Liver (tissue), 8 donors: ENCODE measurements at regions not wholly inside any gene's neighbourhood (a gene's known extent, or its start where the extent isn't known, plus 50 kb on each side); places are given as distances from the start of the nearest gene placed in this dataset.

Experiments used
- DNase-seq: peaks from one replicate; pipeline ENCODE4 v3.0.0-alpha.2; 2017; ENCODE audit warnings: low spot score
- H3K27ac ChIP-seq, 2 donors: one replicate each; pipeline ENCODE4 v1.7.0; 2013; ENCODE audit warnings: inconsistent platforms in 2 of 2, low read length in 2 of 2, control low read depth in 1 of 2, low read depth in 1 of 2, mild to moderate bottlenecking in 1 of 2
- H3K27me3 ChIP-seq, 4 donors: one replicate each; pipeline versions ENCODE4 v1.6.1 to v1.7.0; 2013; ENCODE audit warnings: low read length in 3 of 4, inconsistent platforms in 1 of 4, mild to moderate bottlenecking in 1 of 4, moderate library complexity in 1 of 4; ENCODE audit not compliant: control insufficient read depth in 4 of 4, insufficient read depth in 4 of 4
- H3K36me3 ChIP-seq, 4 donors: one replicate each; pipeline versions ENCODE4 v1.6.1 to v1.7.0; 2013; ENCODE audit warnings: low read length in 3 of 4, mild to moderate bottlenecking in 3 of 4, low read depth in 1 of 4, moderate library complexity in 1 of 4; ENCODE audit not compliant: control insufficient read depth in 4 of 4, insufficient read depth in 3 of 4
- H3K4me1 ChIP-seq, 4 donors: one replicate each; pipeline versions ENCODE4 v1.6.1 to v1.7.0; 2013; ENCODE audit warnings: low read length in 3 of 4, mild to moderate bottlenecking in 3 of 4, moderate library complexity in 1 of 4; ENCODE audit not compliant: control insufficient read depth in 4 of 4, insufficient read depth in 4 of 4
- H3K4me3 ChIP-seq, 3 donors: one replicate each; pipeline versions ENCODE4 v1.6.1 to v1.7.0; 2013; ENCODE audit warnings: low read length in 3 of 3, control low read depth in 1 of 3, low read depth in 1 of 3, mild to moderate bottlenecking in 1 of 3
- H3K9ac ChIP-seq, 2 donors: one replicate each; pipeline ENCODE4 v1.7.0; 2013; ENCODE audit warnings: low read length in 2 of 2, mild to moderate bottlenecking in 2 of 2, moderate library complexity in 2 of 2, control low read depth in 1 of 2, low read depth in 1 of 2
- H3K9me3 ChIP-seq, 4 donors: one replicate each; pipeline versions ENCODE4 v1.6.1 to v1.7.0; 2013; ENCODE audit warnings: low read length in 3 of 4; ENCODE audit not compliant: control insufficient read depth in 4 of 4
- EGR1 ChIP-seq, 2 donors: IDR thresholded peaks; 2 replicates each; pipeline ENCODE4 v1.6.1; 2016 to 2018; ENCODE audit warnings: antibody characterized with exemption in 2 of 2, low read depth in 2 of 2
- FOXA2 ChIP-seq: IDR thresholded peaks from 2 replicates; pipeline ENCODE4 v1.6.1; 2016; ENCODE audit warnings: antibody characterized with exemption
- GABPA ChIP-seq, 2 donors: IDR thresholded peaks in 1 of 2; conservative IDR thresholded peaks in 1 of 2; 2 replicates each; pipeline ENCODE4 v1.6.1; 2016; ENCODE audit warnings: antibody characterized with exemption in 2 of 2, mild to moderate bottlenecking in 1 of 2, moderate library complexity in 1 of 2
- HNF4A ChIP-seq, 2 donors: conservative IDR thresholded peaks; 2 replicates each; pipeline ENCODE4 v1.6.1; 2016; ENCODE audit warnings: antibody characterized with exemption in 2 of 2, mild to moderate bottlenecking in 2 of 2
- HNF4G ChIP-seq: IDR thresholded peaks from 2 replicates; pipeline ENCODE4 v1.6.1; 2016; ENCODE audit warnings: antibody characterized with exemption
- JUND ChIP-seq, 2 donors: IDR thresholded peaks; 2 replicates each; pipeline ENCODE4 v1.6.1; 2016; ENCODE audit warnings: antibody characterized with exemption in 2 of 2
- NR2F2 ChIP-seq: IDR thresholded peaks from 2 replicates; pipeline ENCODE4 v1.6.1; 2016; ENCODE audit warnings: antibody characterized with exemption
- RAD21 ChIP-seq, 2 donors: IDR thresholded peaks; 2 replicates each; pipeline ENCODE4 v1.6.1; 2016; ENCODE audit warnings: antibody characterized with exemption in 2 of 2, mild to moderate bottlenecking in 2 of 2
- RXRA ChIP-seq, 2 donors: IDR thresholded peaks; 2 replicates each; pipeline ENCODE4 v1.6.1; 2017 to 2018; ENCODE audit warnings: antibody characterized with exemption in 2 of 2, mild to moderate bottlenecking in 1 of 2
- SP1 ChIP-seq: IDR thresholded peaks from 2 replicates; pipeline ENCODE4 v1.6.1; 2018; ENCODE audit warnings: antibody characterized with exemption, mild to moderate bottlenecking
- TAF1 ChIP-seq: conservative IDR thresholded peaks from 2 replicates; pipeline ENCODE4 v1.6.1; 2016; ENCODE audit warnings: antibody characterized with exemption, mild to moderate bottlenecking
- YY1 ChIP-seq: IDR thresholded peaks from 2 replicates; pipeline ENCODE4 v1.6.1; 2016; ENCODE audit warnings: antibody characterized with exemption, mild to moderate bottlenecking
- WGBS: extraction: QIAGEN DNeasy Blood & Tissue Kit; methylation state at CpG from one replicate; pipeline ENCODE4 v1.1.7; 2013; 5-methylcytosine and 5-hydroxymethylcytosine counted together
- TF ChIP-seq, protein P1 (sequence below): IDR thresholded peaks from 2 replicates; pipeline ENCODE4 v1.6.1; 2016; ENCODE audit warnings: antibody characterized with exemption
- TF ChIP-seq, protein P2 (sequence below): fragments of 150-350 bp; IDR thresholded peaks from 2 replicates; pipeline ENCODE4 v1.5.1; 2017; ENCODE audit warnings: improper control_type of control experiment, low read depth, low read length; ENCODE audit not compliant: missing input control
- TF ChIP-seq, protein P3 (sequence below): IDR thresholded peaks from 2 replicates; pipeline ENCODE4 v1.6.1; 2016; ENCODE audit warnings: antibody characterized with exemption
- TF ChIP-seq, protein P4 (sequence below): IDR thresholded peaks from 2 replicates; pipeline ENCODE4 v1.6.1; 2016; ENCODE audit warnings: antibody characterized with exemption
- TF ChIP-seq, protein P5 (sequence below): IDR thresholded peaks from 2 replicates; pipeline ENCODE4 v1.6.1; 2016; ENCODE audit warnings: antibody characterized with exemption, mild to moderate bottlenecking
- donor health status: healthy.
- donor health status: healthy.
- donor health status: healthy.
- donor health status: healthy.
- donor health status: healthy.

DNA sequence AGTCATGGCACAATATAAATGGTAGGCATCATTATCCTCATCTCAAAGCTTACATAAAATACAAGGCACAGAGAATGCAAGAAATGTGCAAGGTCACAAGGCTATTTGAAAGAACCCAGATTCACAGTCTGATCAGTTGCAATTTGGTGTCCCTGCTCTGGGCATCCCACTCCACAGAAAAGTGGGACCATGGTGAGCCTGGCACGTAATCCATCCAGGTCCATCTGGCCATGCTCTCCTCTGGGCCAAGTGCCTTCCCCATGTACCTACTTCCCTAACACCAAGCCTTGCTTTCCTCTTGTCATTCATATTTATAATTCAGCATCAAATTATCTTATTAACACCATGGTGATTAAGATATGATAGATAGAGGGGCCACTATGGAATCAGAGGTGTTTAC, 390.0 kb downstream of the CDH11 start:
- H3K36me3 ChIP-seq, result no peaks in the 10 kb centered on the region

DNA sequence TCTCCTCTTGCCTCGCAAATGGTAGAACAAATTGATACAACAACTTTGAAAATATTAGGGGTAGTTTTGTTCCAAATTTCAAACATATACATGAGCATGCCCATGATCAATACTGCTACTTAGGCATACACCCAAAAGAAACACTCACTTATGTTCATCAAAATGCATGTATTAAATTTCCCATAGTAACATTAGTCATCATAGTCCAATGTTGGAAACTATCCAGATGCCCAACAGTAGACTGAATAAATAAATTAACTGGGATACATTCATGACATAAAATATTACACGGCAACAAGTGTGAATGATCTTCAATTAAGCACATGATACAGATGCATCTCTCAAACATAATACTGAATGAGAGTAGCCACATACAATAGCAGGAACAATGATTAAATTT, 391.6 kb downstream of the CDH11 start:
- Histone ChIP-seq H3K27me3 (no peaks in the 10 kb centered on the region), H3K4me3 (no peak overlapping the region), H3K27ac (no peak overlapping the region), H3K36me3 (no peaks in the 10 kb centered on the region), H3K4me1 (no peaks in the 10 kb centered on the region), H3K9ac (no peak overlapping the region), H3K9me3 (no peaks in the 10 kb centered on the region)
- DNase-seq, result no peak
- TF ChIP-seq GABPA (IDR thresholded peaks at IDR 0.05 in 1 of 2, conservative IDR thresholded peaks at IDR 0.05 in 1 of 2) (no peak), TAF1 (no peak), YY1 (no peak), HNF4A (conservative IDR thresholded peaks at IDR 0.05) (no peak), RXRA (IDR thresholded peaks at IDR 0.05) (no peak), SP1 (no peak), RAD21 (IDR thresholded peaks at IDR 0.05) (no peak), HNF4G (no peak), EGR1 (IDR thresholded peaks at IDR 0.05; ENCODE audit: low read depth in 2 of 2) (no peak), FOXA2 (no peak), NR2F2 (no peak)
- TF ChIP-seq, protein P1, sequence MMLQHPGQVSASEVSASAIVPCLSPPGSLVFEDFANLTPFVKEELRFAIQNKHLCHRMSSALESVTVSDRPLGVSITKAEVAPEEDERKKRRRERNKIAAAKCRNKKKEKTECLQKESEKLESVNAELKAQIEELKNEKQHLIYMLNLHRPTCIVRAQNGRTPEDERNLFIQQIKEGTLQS, result no peak
- TF ChIP-seq, protein P2, sequence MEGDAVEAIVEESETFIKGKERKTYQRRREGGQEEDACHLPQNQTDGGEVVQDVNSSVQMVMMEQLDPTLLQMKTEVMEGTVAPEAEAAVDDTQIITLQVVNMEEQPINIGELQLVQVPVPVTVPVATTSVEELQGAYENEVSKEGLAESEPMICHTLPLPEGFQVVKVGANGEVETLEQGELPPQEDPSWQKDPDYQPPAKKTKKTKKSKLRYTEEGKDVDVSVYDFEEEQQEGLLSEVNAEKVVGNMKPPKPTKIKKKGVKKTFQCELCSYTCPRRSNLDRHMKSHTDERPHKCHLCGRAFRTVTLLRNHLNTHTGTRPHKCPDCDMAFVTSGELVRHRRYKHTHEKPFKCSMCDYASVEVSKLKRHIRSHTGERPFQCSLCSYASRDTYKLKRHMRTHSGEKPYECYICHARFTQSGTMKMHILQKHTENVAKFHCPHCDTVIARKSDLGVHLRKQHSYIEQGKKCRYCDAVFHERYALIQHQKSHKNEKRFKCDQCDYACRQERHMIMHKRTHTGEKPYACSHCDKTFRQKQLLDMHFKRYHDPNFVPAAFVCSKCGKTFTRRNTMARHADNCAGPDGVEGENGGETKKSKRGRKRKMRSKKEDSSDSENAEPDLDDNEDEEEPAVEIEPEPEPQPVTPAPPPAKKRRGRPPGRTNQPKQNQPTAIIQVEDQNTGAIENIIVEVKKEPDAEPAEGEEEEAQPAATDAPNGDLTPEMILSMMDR, result no peak
- TF ChIP-seq, protein P3, sequence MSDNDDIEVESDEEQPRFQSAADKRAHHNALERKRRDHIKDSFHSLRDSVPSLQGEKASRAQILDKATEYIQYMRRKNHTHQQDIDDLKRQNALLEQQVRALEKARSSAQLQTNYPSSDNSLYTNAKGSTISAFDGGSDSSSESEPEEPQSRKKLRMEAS, result no peak
- TF ChIP-seq, protein P4, sequence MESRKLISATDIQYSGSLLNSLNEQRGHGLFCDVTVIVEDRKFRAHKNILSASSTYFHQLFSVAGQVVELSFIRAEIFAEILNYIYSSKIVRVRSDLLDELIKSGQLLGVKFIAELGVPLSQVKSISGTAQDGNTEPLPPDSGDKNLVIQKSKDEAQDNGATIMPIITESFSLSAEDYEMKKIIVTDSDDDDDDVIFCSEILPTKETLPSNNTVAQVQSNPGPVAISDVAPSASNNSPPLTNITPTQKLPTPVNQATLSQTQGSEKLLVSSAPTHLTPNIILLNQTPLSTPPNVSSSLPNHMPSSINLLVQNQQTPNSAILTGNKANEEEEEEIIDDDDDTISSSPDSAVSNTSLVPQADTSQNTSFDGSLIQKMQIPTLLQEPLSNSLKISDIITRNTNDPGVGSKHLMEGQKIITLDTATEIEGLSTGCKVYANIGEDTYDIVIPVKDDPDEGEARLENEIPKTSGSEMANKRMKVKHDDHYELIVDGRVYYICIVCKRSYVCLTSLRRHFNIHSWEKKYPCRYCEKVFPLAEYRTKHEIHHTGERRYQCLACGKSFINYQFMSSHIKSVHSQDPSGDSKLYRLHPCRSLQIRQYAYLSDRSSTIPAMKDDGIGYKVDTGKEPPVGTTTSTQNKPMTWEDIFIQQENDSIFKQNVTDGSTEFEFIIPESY, result no peak
- TF ChIP-seq, protein P5, sequence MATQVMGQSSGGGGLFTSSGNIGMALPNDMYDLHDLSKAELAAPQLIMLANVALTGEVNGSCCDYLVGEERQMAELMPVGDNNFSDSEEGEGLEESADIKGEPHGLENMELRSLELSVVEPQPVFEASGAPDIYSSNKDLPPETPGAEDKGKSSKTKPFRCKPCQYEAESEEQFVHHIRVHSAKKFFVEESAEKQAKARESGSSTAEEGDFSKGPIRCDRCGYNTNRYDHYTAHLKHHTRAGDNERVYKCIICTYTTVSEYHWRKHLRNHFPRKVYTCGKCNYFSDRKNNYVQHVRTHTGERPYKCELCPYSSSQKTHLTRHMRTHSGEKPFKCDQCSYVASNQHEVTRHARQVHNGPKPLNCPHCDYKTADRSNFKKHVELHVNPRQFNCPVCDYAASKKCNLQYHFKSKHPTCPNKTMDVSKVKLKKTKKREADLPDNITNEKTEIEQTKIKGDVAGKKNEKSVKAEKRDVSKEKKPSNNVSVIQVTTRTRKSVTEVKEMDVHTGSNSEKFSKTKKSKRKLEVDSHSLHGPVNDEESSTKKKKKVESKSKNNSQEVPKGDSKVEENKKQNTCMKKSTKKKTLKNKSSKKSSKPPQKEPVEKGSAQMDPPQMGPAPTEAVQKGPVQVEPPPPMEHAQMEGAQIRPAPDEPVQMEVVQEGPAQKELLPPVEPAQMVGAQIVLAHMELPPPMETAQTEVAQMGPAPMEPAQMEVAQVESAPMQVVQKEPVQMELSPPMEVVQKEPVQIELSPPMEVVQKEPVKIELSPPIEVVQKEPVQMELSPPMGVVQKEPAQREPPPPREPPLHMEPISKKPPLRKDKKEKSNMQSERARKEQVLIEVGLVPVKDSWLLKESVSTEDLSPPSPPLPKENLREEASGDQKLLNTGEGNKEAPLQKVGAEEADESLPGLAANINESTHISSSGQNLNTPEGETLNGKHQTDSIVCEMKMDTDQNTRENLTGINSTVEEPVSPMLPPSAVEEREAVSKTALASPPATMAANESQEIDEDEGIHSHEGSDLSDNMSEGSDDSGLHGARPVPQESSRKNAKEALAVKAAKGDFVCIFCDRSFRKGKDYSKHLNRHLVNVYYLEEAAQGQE, result no peak
- WGBS, result 85% methylated on average over 2 of the region's 2 CpGs

More for the DNA sequence above, 390.0 kb downstream of the CDH11 start:
- TF ChIP-seq RXRA (IDR thresholded peaks at IDR 0.05) (no peak), FOXA2 (no peak), JUND (IDR thresholded peaks at IDR 0.05) (no peak), NR2F2 (no peak), SP1 (no peak)
- TF ChIP-seq, protein P4, result no peak
- TF ChIP-seq, protein P1, result no peak
- Histone ChIP-seq H3K27ac (no peak overlapping the region), H3K4me3 (no peak overlapping the region), H3K9me3 (no peaks in the 10 kb centered on the region), H3K4me1 (no peaks in the 10 kb centered on the region), H3K27me3 (no peaks in the 10 kb centered on the region), H3K9ac (no peak overlapping the region)
- no peak for DNase-seq
- 90% methylated on average over 1 of the region's 1 CpG for WGBS
